NB4 (cell line): ENCODE measurements at regions not wholly inside any gene's neighbourhood (a gene's known extent, or its start where the extent isn't known, plus 50 kb on each side); places are given as distances from the start of the nearest gene placed in this dataset.

Experiments
- DNase-seq: peaks from one replicate; pipeline ENCODE4 v3.0.0; 2010; ENCODE audit warnings: low read depth
- H3K4me3 ChIP-seq: one replicate; pipeline ENCODE4 v1.5.1; 2011; ENCODE audit warnings: mild to moderate bottlenecking, low read depth, low read length, moderate library complexity
- CTCF ChIP-seq: IDR thresholded peaks from one replicate; pipeline ENCODE4 v1.5.1; 2012; ENCODE audit warnings: low read depth, low read length
- MAX ChIP-seq: IDR thresholded peaks from 2 replicates; pipeline ENCODE4 v1.6.1; 2011; ENCODE audit warnings: low read depth, low read length
- MYC ChIP-seq: IDR thresholded peaks from 2 replicates; pipeline ENCODE4 v1.6.1; 2011; ENCODE audit warnings: low read depth, low read length
- POLR2A ChIP-seq: IDR thresholded peaks from 2 replicates; pipeline ENCODE4 v1.6.1; 2011; ENCODE audit warnings: mild to moderate bottlenecking; ENCODE audit not compliant: insufficient read length; ENCODE audit errors: extremely low read depth

GRCh38 chr2:67213677-67214402 lies 183.3 kb upstream of the ETAA1 start:
- no peak for TF ChIP-seq MAX
- no peak for TF ChIP-seq POLR2A
- no peak for TF ChIP-seq MYC
- TF ChIP-seq CTCF = no peak
- DNase-seq = no peak
- H3K4me3 ChIP-seq = no peak overlapping the region

GRCh38 chr2:67214585-67215185 lies 182.4 kb upstream of the ETAA1 start:
- H3K4me3 ChIP-seq = no peak overlapping the region
- no peak for TF ChIP-seq POLR2A

GRCh38 chr2:67215214-67216055 lies 181.7 kb upstream of the ETAA1 start:
- DNase-seq = peak; percentile 18
- no peak for TF ChIP-seq MAX
- TF ChIP-seq MYC = no peak
- no peak for TF ChIP-seq CTCF
- H3K4me3 ChIP-seq = no peak overlapping the region

More at GRCh38 chr2:67214585-67215185, 182.4 kb upstream of the ETAA1 start:
- DNase-seq = no peak

- H3K4me3 ChIP-seq = no peak overlapping the region
- DNase-seq = no peak
- TF ChIP-seq POLR2A = no peak
- TF ChIP-seq CTCF = no peak
- no peak for TF ChIP-seq MAX
- TF ChIP-seq MYC = no peak
Observed at GRCh38 chr2:67216103-67216502, 181.0 kb upstream of the ETAA1 start.

- DNase-seq = no peak
- no peak overlapping the region for H3K4me3 ChIP-seq
- TF ChIP-seq MYC = no peak
- TF ChIP-seq CTCF = no peak
- TF ChIP-seq POLR2A = no peak
- no peak for TF ChIP-seq MAX
Observed at GRCh38 chr2:67216881-67217280, 180.3 kb upstream of the ETAA1 start.

- DNase-seq = no peak
- TF ChIP-seq CTCF (no peak), MAX (no peak), POLR2A (no peak), MYC (no peak)
Observed at GRCh38 chr2:67217398-67217797, 179.7 kb upstream of the ETAA1 start.

More at GRCh38 chr2:67217398-67217797, 179.7 kb upstream of the ETAA1 start:
- no peak overlapping the region for H3K4me3 ChIP-seq
